Uterus (tissue), 3 donors: ENCODE measurements at regions not wholly inside any gene's neighbourhood (a gene's known extent, or its start where the extent isn't known, plus 50 kb on each side); places are given as distances from the start of the nearest gene placed in this dataset.
"Not testable (repeated sequence)": the region's sequence is repeated elsewhere in the genome, so short reads cannot be mapped to it uniquely, and the experiment has no call there.

Experiments used
- DNase-seq, 2 donors: peaks; one replicate each; pipeline ENCODE4 v3.0.0-alpha.2; 2019 to 2020
- H3K27ac ChIP-seq, 2 donors: fragments of 200-600 bp; sonication (generic); 1 replicate in 1 of 2; 2 replicates in 1 of 2; pipeline ENCODE4 v1.5.1; 2016 to 2018
- H3K27me3 ChIP-seq, 2 donors: fragments of 200-600 bp; sonication (generic); one replicate each; pipeline ENCODE4 v1.5.1; 2018 to 2019; ENCODE audit warnings: control low read depth in 1 of 2
- H3K36me3 ChIP-seq, 2 donors: fragments of 200-600 bp; sonication (generic); one replicate each; pipeline ENCODE4 v1.5.1; 2019; ENCODE audit warnings: control low read depth in 1 of 2
- H3K4me1 ChIP-seq, 2 donors: fragments of 200-600 bp; sonication (generic); one replicate each; pipeline ENCODE4 v1.5.1; 2018 to 2019; ENCODE audit warnings: control low read depth in 1 of 2
- H3K4me3 ChIP-seq, 2 donors: fragments of 200-600 bp; sonication (generic); 1 replicate in 1 of 2; 2 replicates in 1 of 2; pipeline ENCODE4 v1.5.1; 2018 to 2019; ENCODE audit warnings: mild to moderate bottlenecking in 1 of 2
- H3K9me3 ChIP-seq, 2 donors: fragments of 200-600 bp; sonication (generic); one replicate each; pipeline ENCODE4 v1.5.1; 2019; ENCODE audit warnings: control low read depth in 1 of 2
- POLR2A ChIP-seq, 2 donors: fragments of 450-650 bp; IDR thresholded peaks; one replicate each; pipeline ENCODE4 v1.6.1; 2016; ENCODE audit warnings: antibody characterized with exemption in 2 of 2, mild to moderate bottlenecking in 1 of 2, moderate library complexity in 1 of 2
- intact Hi-C: fragments of 100-400 bp; cut with DNase I; formaldehyde crosslinking; loops from one replicate; pipeline ENCODE4 v1.15.1; 2023; ENCODE audit warnings: low total_unique reads
- TF ChIP-seq, protein P1 (sequence below), 4 experiments: fragments of 200-600 bp in 2 of 4; fragments of 450-650 bp in 2 of 4; sonication (generic) in 2 of 4; IDR thresholded peaks; one replicate each; pipeline ENCODE4 v1.5.1; 2016 to 2019; ENCODE audit warnings: antibody characterized with exemption in 4 of 4, mild to moderate bottlenecking in 2 of 4, moderate library complexity in 1 of 4
- donor health status: DM: yes; HTN: yes; CAD: no.

DNA sequence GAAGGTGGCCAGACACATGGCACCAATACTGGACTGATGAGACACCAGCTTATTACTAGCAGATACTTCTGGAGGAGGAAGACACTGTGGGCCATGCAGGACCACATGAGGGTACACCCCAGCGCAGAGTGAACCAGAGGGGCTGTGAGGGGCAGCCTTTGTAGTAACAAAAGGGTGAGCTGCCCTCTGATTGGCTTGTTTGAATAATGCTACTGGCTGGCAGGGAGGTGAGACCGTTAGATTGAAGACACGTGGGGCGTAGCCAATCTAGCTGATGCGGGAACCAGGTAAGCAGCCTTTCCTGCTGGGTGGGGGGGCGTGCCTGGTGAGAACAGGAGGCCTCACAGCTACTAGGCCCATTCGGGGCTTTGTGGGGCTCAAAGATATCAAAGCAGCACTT, 102.8 kb upstream of the SEC14L1 start:
- intact Hi-C loops: no loop called here

DNA sequence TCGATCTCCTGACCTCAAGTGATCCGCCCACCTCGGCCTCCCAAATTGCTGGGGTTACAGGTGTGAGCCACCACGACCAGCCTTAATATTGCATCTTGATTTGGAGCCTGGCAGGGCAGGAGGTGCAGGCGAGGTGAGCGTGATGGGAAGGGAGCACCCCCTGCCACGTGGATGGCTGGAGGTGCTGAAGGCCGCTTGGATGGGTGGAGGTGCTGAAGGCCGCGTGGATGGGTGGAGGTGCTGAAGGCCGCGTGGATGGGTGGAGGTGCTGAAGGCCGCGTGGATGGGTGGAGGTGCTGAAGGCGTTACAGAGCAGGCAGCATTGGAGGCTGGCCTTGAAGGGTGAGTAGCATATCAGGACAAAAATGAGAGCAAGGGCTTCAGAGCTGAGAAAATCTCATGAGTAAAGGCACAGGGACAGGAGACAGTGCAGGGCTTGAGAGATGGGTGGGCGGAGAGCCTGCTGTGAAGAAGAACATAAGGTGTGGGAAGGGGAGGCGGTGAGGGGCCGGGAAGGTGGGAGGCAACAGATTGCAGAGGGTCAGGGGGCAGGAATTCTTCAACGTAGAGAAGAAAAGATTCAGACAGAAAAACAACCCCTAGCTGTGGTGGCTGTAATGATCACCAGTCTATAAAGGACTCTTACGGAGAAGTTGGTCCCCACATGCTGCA, 101.7 kb upstream of the SEC14L1 start:
- no peak overlapping the region for H3K27ac ChIP-seq
- DNase-seq: no peak
- no peaks in the 10 kb centered on the region for H3K9me3 ChIP-seq
- no peak overlapping the region for H3K4me3 ChIP-seq
- no peaks in the 10 kb centered on the region for H3K27me3 ChIP-seq
- H3K36me3 ChIP-seq: no peaks in the 10 kb centered on the region
- TF ChIP-seq, protein P1, sequence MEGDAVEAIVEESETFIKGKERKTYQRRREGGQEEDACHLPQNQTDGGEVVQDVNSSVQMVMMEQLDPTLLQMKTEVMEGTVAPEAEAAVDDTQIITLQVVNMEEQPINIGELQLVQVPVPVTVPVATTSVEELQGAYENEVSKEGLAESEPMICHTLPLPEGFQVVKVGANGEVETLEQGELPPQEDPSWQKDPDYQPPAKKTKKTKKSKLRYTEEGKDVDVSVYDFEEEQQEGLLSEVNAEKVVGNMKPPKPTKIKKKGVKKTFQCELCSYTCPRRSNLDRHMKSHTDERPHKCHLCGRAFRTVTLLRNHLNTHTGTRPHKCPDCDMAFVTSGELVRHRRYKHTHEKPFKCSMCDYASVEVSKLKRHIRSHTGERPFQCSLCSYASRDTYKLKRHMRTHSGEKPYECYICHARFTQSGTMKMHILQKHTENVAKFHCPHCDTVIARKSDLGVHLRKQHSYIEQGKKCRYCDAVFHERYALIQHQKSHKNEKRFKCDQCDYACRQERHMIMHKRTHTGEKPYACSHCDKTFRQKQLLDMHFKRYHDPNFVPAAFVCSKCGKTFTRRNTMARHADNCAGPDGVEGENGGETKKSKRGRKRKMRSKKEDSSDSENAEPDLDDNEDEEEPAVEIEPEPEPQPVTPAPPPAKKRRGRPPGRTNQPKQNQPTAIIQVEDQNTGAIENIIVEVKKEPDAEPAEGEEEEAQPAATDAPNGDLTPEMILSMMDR (IDR thresholded peaks at IDR 0.05): no peak
- TF ChIP-seq POLR2A (IDR thresholded peaks at IDR 0.05): no peak
- intact Hi-C loops: no loop called here
- no peaks in the 10 kb centered on the region for H3K4me1 ChIP-seq

More for the DNA sequence above, 102.8 kb upstream of the SEC14L1 start:
- DNase-seq: no peak
- Histone ChIP-seq H3K36me3 (no peaks in the 10 kb centered on the region), H3K4me3 (no peak overlapping the region), H3K9me3 (no peaks in the 10 kb centered on the region), H3K27me3 (no peaks in the 10 kb centered on the region), H3K4me1 (no peaks in the 10 kb centered on the region), H3K27ac (no peak overlapping the region)
- TF ChIP-seq, protein P1 (IDR thresholded peaks at IDR 0.05): no peak
- TF ChIP-seq POLR2A (IDR thresholded peaks at IDR 0.05): no peak

DNA sequence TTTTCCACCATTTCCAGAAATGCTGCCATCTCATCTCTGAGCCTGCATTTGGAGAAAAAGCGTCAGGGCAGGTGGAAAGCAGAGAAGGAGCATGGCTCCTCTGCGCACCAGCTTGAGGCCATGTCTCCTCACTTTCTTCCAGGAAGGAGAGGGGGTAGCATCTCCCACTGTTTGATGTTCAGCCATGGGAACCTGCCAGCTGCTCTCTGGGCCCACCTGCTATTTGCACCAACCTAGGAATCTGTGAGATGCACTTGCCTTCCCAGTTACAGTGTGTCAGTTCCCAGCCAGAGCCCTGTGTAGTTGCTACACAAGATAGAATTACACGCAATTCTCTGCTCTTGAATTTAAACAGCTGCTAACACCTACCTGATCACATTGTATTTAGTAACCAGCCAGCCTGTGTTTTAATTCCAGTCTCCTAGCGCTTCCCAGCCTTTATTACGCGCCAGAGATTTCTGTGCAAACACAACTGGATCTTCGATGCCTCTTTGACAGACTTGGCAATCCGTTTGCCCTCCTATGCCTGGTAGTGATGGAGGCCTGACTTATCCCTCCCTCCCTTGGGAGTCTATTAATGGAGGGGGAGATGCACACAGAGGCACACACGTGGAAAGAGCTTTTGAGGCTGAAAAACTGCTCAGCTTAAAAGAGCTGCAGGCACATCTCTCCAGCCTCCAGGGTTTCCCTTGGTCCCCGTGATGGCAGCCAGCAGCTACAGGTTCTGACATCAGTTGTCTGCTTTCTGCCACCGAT, 98.1 kb upstream of the SEC14L1 start:
- H3K9me3 ChIP-seq: no peaks in the 10 kb centered on the region

DNA sequence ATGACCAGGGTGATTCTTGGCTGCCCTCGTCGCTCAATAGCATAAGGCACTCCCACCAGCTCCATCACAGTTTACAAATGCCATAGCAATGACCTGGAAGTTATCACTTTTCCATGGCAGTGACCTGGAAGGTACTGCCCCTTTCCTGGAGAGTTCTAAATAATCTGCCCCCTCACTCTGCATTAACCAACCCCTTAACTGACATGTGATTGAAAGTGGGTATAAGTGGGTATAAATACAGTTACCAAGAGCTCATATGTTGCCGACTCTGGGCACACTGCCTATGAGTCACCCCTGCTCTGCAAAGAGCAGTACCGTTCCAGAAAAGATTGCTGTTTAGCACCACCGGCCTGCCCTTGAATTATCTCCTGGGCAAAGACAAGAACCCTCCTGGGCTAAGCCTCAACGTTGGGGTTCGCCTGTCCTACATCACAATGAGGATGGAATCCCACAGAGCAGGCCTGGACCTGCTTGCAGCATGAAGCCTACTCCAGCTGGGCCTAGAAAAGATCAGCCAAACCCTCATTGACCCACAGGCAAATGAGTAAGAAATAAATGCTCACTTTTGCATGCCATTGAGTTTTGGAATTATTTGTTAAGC, 95.2 kb upstream of the SEC14L1 start:
- DNase-seq: no peak
- Histone ChIP-seq H3K4me3 (no peak overlapping the region), H3K27ac (no peak overlapping the region), H3K36me3 (no peaks in the 10 kb centered on the region), H3K4me1 (no peaks in the 10 kb centered on the region), H3K27me3 (no peaks in the 10 kb centered on the region), H3K9me3 (no peaks in the 10 kb centered on the region)
- intact Hi-C loops: no loop called here
- no peak for TF ChIP-seq POLR2A (IDR thresholded peaks at IDR 0.05)
- TF ChIP-seq, protein P1 (IDR thresholded peaks at IDR 0.05): no peak

More for the DNA sequence above, 98.1 kb upstream of the SEC14L1 start:
- no peak for DNase-seq
- H3K4me1 ChIP-seq: no peaks in the 10 kb centered on the region
- TF ChIP-seq, protein P1 (IDR thresholded peaks at IDR 0.05): no peak
- no peak for TF ChIP-seq POLR2A (IDR thresholded peaks at IDR 0.05)
- no peaks in the 10 kb centered on the region for H3K36me3 ChIP-seq
- H3K27me3 ChIP-seq: no peaks in the 10 kb centered on the region
- H3K4me3 ChIP-seq: no peak overlapping the region
- intact Hi-C loops: no loop called here
- no peak overlapping the region for H3K27ac ChIP-seq

DNA sequence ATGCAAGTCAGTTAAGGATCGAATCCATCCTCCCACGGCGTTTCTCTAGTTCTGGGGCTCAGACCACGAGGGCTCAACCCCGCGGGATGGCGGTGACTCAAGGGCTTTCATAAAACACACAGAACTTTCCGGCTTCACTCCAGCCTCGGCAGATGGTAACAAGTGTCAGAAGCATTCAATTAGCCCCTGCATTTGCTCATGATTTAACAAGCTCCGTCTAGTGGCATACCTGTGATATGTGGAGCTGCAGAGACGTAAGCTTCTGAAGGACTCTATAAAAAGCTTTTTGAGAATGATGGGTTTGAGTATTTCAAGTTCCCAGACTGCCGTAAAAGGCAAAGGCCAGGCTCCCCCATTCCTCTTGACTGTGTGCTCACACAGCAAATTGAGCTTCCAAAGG, 91.3 kb upstream of the SEC14L1 start:
- Histone ChIP-seq H3K4me3 (no peak overlapping the region), H3K27me3 (no peaks in the 10 kb centered on the region), H3K36me3 (no peaks in the 10 kb centered on the region), H3K4me1 (no peaks in the 10 kb centered on the region), H3K9me3 (no peaks in the 10 kb centered on the region), H3K27ac (no peak overlapping the region)
- intact Hi-C loops: no loop called here
- no peak for DNase-seq
- TF ChIP-seq, protein P1 (IDR thresholded peaks at IDR 0.05): no peak

DNA sequence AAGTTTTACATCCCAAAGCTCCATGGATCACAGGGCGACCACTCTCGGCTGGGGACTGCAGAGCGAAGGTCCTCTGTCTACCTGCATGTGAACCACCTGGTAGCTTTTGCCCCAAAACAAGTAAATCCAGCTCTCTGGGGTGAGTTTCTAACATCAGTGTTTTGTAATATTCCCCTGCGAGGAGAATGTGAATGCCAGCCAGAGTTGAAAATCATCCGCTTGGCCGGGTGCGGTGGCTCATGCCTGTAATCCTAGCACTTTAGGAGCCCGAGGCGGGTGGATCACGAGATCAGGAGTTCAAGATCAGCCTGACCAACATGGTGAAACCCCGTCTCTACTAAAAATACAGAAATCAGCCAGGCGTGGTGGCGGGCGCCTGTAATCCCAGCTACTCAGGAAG, 89.9 kb upstream of the SEC14L1 start:
- DNase-seq, intact Hi-C loops, H3K27me3 ChIP-seq, H3K4me1 ChIP-seq, H3K27ac ChIP-seq, H3K36me3 ChIP-seq, H3K4me3 ChIP-seq, H3K9me3 ChIP-seq: not testable (repeated sequence)
